ENCODE measurements at regions not wholly inside any gene's neighbourhood (a gene's known extent, or its start where the extent isn't known, plus 50 kb on each side); places are given as distances from the start of the nearest gene placed in this dataset.

- Mint-ChIP-seq H3K9me3 (peaks cover 3% of the 10 kb centered on the region), H3K4me3 (no peak overlapping the region), H3K27me3 (ENCODE audit: low read depth) (no peaks in the 10 kb centered on the region), H3K36me3 (ENCODE audit: low read depth) (no peaks in the 10 kb centered on the region), H3K4me1 (peaks cover 7% of the 10 kb centered on the region), H3K27ac (peak overlapping the region; percentile 20 to 78 (median 65))
- TF ChIP-seq, protein P1, sequence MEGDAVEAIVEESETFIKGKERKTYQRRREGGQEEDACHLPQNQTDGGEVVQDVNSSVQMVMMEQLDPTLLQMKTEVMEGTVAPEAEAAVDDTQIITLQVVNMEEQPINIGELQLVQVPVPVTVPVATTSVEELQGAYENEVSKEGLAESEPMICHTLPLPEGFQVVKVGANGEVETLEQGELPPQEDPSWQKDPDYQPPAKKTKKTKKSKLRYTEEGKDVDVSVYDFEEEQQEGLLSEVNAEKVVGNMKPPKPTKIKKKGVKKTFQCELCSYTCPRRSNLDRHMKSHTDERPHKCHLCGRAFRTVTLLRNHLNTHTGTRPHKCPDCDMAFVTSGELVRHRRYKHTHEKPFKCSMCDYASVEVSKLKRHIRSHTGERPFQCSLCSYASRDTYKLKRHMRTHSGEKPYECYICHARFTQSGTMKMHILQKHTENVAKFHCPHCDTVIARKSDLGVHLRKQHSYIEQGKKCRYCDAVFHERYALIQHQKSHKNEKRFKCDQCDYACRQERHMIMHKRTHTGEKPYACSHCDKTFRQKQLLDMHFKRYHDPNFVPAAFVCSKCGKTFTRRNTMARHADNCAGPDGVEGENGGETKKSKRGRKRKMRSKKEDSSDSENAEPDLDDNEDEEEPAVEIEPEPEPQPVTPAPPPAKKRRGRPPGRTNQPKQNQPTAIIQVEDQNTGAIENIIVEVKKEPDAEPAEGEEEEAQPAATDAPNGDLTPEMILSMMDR (IDR thresholded peaks at IDR 0.05; ENCODE audit: unreplicated experiment in 3 of 3): no peak
These were observed 315.4 kb upstream of the GRIA3 start for GRCh38 chrX:122868631-122869030.

GRCh38 chrX:122869171-122869570 is 314.9 kb upstream of the GRIA3 start:
- Mint-ChIP-seq H3K36me3 (ENCODE audit: low read depth) (no peaks in the 10 kb centered on the region), H3K27me3 (ENCODE audit: low read depth) (no peaks in the 10 kb centered on the region), H3K9me3 (peaks cover 3% of the 10 kb centered on the region), H3K4me1 (peaks cover 7% of the 10 kb centered on the region), H3K4me3 (no peak overlapping the region), H3K27ac (peak overlapping the region; percentile 20 to 78 (median 65))
- TF ChIP-seq, protein P1 (IDR thresholded peaks at IDR 0.05; ENCODE audit: unreplicated experiment in 3 of 3): no peak

DNA sequence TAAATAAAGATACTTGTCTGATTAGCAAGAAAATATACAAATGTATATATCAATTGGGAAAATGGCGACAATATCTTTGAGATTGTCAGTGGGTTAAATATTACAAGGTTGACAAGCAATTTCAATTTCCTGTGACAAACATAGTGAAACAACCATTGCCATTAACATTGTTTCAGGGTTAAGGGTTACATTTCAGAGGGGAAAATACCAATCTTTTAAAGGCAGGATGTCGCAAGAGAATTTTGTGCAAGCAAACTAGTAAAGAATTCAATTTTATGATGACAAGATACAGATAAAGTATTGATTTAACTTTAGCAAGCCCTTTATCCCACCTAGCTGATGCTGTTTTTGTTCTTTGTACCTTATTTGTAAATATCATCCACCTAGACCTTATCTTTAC is 305.8 kb upstream of the GRIA3 start:
- Mint-ChIP-seq H3K9me3 (peaks cover 10% of the 10 kb centered on the region), H3K27me3 (ENCODE audit: low read depth) (no peaks in the 10 kb centered on the region), H3K4me1 (no peaks in the 10 kb centered on the region), H3K27ac (no peak overlapping the region), H3K4me3 (no peak overlapping the region), H3K36me3 (ENCODE audit: low read depth) (no peaks in the 10 kb centered on the region)
- TF ChIP-seq, protein P1 (IDR thresholded peaks at IDR 0.05; ENCODE audit: unreplicated experiment in 3 of 3): no peak

DNA sequence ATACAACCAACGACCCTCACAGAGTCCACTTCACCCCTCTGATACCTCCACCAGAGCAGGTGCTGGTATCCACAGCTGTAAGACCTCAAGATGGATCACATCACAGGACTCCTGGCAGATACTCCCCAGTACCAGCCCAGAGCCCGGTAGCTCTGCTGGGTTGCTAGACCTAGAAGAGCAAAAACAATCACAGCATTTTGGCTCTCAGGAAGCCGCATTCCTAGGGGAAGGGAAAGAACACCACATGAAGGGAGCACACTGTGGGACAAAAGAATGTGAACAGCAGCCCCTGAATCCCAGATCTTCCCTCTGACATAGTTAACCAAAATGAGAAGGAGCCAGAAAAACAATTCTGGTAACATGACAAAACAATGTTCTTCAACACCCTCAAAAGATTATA is 303.1 kb upstream of the GRIA3 start:
- H3K36me3 Mint-ChIP-seq (ENCODE audit: low read depth): no peaks in the 10 kb centered on the region
- H3K9me3 Mint-ChIP-seq: peaks cover 14% of the 10 kb centered on the region
- no peak overlapping the region for H3K4me3 Mint-ChIP-seq
- TF ChIP-seq, protein P1 (IDR thresholded peaks at IDR 0.05; ENCODE audit: unreplicated experiment in 3 of 3): no peak
- no peak overlapping the region for H3K27ac Mint-ChIP-seq
- no peaks in the 10 kb centered on the region for H3K27me3 Mint-ChIP-seq (ENCODE audit: low read depth)
- no peaks in the 10 kb centered on the region for H3K4me1 Mint-ChIP-seq

DNA sequence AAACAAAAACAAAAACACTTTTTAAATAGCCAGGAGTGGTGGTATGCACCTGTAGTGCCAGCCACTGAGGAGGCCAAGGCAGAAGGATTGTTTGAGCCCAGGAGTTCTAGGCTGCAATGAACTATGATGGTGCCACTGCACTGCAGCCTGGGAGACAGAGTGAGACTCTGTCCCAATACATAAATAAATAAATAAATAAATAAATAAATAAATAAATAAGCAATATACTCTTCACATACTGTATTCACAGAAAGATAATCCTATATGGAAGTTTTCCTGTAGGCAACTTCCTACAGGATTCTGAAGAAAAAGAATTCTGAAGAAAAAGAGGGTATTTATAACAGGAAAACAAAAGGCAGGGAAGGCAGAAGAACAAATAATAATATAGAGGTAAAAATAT is 293.3 kb upstream of the GRIA3 start:
- TF ChIP-seq, protein P1 (IDR thresholded peaks at IDR 0.05; ENCODE audit: unreplicated experiment in 3 of 3): no peak
- Mint-ChIP-seq H3K36me3 (ENCODE audit: low read depth) (no peaks in the 10 kb centered on the region), H3K27ac (no peak overlapping the region), H3K4me1 (no peaks in the 10 kb centered on the region), H3K4me3 (no peak overlapping the region), H3K27me3 (ENCODE audit: low read depth) (no peaks in the 10 kb centered on the region), H3K9me3 (peaks cover 4% of the 10 kb centered on the region)

DNA sequence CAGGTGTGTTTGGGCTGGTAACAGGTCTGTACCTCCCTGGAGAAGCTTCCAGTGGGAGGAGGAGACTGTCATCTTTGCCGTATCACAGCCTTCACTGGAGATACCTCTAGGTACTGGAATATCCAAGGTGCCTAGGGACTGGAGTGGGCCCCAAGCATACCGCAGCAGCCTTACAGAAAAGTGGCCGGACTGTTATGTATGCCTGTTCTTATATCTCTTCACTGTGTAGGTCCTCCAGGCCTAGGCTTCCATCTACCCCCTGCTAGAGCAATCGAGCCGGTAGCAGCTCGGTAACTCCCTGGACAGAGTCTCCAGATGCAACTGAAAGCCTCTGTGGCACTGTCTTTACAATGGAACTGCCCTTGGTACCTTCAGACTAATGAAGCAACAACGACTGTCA is 277.4 kb upstream of the GRIA3 start:
- Mint-ChIP-seq H3K9me3 (peaks cover 42% of the 10 kb centered on the region), H3K4me3 (no peak overlapping the region), H3K27me3 (ENCODE audit: low read depth) (no peaks in the 10 kb centered on the region), H3K4me1 (no peaks in the 10 kb centered on the region), H3K27ac (no peak overlapping the region), H3K36me3 (ENCODE audit: low read depth) (no peaks in the 10 kb centered on the region)
- TF ChIP-seq, protein P1 (IDR thresholded peaks at IDR 0.05; ENCODE audit: unreplicated experiment in 3 of 3): no peak

All from nephron (organoid).